Neural cell (in vitro differentiated cells): ENCODE measurements at regions not wholly inside any gene's neighbourhood (a gene's known extent, or its start where the extent isn't known, plus 50 kb on each side); places are given as distances from the start of the nearest gene placed in this dataset.

Source experiments
- CTCF ChIP-seq: fragments of 450-650 bp; IDR thresholded peaks from 2 replicates; pipeline ENCODE4 v1.5.1; 2014; ENCODE audit warnings: antibody characterized with exemption, mild to moderate bottlenecking, moderate library complexity; ENCODE audit not compliant: poor library complexity, severe bottlenecking
- EP300 ChIP-seq: fragments of 450-650 bp; conservative IDR thresholded peaks from 2 replicates; pipeline ENCODE4 v1.6.1; 2014; ENCODE audit warnings: antibody characterized with exemption, mild to moderate bottlenecking, moderate library complexity; ENCODE audit not compliant: poor library complexity, severe bottlenecking

- TF ChIP-seq CTCF (no peak), EP300 (no peak)
These were observed 133.8 kb upstream of the NRXN1 start for GRCh38 chr2:51165534-51166260.
